ENCODE measurements at regions not wholly inside any gene's neighbourhood (a gene's known extent, or its start where the extent isn't known, plus 50 kb on each side); places are given as distances from the start of the nearest gene placed in this dataset.

DNA sequence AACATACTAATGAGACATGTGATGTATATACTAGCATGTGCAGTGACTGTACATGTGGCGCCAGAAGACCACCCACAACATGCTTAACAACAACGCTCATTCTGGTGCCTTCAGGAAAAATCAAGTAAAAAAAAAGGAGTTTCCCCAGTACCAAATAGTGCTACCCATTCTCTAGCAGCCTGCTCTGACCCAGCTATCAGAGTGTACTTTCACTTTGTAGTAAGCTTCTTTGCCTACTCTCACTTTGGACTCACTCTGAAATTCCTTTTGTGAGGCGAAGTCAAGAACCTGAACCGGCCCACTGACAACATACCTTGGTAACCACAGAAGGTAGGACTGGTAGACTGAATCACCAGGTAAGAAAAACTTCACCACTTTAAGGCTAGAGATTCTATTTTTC, 1100.0 kb downstream of the GRIK2 start:
- no peak for DNase-seq

GRCh38 chr6:102488729-102489128, 1095.2 kb downstream of the GRIK2 start:
- DNase-seq = no peak

DNA sequence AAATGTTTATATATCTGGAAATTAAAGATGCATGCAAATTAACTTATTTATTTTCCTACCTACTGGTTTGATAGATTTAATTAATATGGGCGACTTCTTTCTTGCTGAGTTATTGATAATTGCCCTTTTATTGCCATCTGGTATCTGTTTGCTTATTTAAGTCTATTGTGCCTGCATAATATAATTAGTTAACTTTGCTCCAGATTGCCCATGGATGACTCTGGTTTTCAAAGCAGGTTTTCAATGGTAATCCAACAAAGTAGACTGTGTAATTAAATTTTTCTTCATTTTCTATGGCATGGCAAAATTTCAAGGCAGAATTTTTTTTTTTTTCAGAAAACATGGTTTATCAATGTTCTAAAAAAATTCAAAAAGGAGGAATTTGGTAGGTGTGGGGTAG, 1092.0 kb downstream of the GRIK2 start:
- DNase-seq = no peak

GRCh38 chr6:102474041-102474807, 1080.7 kb downstream of the GRIK2 start:
- DNase-seq = no peak

DNA sequence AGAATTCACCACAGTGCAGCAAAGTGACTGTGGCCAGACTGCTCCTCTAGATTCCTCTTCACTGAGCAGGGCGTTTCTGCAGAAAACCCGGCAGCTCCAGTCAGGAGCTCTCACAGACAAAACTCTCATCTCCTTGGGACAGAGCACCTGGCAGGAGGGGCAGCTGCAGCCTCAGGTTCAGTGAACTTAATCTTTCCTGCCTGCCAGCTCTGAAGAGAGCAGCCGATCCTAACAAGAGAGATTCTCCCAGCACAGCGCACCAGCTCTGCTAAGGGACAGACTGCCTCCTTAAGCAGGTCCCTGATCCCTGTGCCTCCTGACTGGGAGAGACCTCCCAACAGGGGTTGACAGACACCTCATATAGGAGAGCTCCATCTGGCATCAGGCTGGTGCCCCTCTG, 1065.5 kb downstream of the GRIK2 start:
- no peak for DNase-seq

- DNase-seq = no peak
Observed at GRCh38 chr6:102438171-102438570, 1044.7 kb downstream of the GRIK2 start.

DNA sequence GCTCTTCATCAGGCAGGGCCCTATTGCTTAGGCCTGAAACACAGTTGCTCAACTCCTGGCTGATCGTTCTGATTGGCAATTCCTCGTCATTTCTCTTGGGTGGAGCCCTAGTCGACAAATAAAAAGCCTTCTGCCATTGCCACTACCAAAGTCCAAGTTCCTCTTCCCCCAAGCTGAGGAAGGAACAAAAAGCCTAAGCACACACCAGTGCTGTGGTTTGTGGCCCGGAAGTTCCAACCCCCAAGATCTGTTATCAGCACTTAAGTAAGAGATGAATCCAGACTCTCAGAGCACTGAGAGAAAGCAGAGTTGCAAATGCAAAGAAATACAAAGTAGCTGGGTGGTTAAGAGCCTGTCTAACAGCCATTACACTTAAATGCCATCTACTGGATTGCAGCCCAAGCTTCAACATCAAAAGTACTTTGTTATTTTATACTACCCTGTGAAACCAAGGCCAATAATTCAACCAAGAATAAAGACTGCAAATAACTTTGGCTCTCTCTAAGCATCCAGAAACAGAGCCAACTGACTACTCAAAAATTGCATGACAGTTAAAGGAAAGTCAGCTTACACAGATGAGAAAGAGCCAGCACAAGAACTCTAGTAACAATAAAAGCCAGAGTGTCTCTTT, 1024.0 kb downstream of the GRIK2 start:
- no peak for DNase-seq

- no peak for DNase-seq
Observed at GRCh38 chr6:102415891-102416290, 1022.4 kb downstream of the GRIK2 start.

- no peak for DNase-seq
Observed at GRCh38 chr6:102411796-102412195, 1018.3 kb downstream of the GRIK2 start.

GRCh38 chr6:102407886-102408741, 1014.6 kb downstream of the GRIK2 start:
- no peak for DNase-seq

DNA sequence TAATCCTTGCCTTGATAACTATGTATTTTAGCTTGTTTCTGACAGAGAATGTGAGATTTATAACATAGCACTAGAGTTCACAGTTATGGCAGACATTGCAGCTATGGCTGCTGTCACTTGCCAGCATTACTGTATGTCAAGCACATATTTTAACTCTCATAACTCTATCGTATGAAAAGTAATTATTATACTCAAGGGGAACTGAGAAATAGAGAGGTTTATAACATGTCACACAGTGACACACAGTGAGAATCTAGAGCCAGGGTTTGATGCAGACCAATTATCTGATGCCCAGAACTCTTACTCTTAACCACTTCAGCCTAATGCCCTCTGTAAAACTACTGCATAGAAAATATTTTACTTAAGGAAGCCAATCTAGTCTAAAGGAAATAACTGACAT, 1012.4 kb downstream of the GRIK2 start:
- DNase-seq = no peak

DNA sequence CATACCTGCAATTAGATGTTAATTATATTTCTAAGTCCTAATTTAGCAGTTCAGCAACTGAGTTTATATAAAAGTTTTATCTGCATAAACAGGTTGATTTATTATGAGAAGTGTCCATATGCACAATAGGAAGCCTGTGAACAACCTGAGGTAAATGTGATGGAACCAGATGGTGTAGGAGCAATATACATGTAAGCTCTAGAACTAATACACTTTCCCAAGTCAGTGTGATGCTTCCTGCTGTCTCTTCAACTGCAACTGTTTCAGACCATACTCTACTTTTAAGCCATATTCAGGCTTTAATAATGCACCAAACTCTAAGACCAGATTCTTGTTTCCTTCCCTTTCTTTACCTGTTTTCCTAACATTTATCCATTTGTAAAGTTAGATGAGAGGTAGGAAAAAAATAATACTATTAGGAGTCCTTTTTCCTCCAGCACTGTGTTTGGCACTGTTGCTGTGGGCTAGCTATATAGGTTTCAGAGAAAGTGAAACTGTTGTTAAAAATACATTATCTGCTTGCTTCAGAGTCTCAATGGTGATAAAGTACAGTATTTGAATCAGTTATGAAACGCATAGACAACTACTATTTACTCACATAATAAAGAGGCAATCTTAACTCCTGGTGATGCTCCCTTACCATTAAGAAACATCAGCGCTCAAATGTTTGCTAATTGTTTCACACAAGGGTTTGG, 1009.3 kb downstream of the GRIK2 start:
- no peak for DNase-seq

- DNase-seq = no peak
Observed at GRCh38 chr6:102398788-102399390, 1005.4 kb downstream of the GRIK2 start.

DNA sequence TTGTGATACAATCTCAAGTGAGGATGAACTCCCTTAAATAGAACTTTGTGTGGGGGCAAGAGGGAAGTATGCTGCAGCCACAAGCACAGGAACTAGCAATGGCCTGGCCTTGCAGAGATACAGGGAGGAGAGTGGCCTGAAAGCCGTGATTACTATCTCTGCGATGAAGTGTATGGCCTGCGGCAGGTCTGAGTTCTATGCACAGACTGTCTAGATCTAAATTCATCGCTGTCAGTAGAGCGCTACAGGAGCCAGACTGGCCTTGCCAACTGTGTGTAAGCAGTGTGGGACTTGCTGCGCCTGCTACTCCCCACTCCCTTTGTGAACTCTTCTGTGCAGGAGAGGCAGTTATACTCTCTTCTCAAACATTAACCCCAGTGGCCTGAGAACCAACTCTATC, 997.0 kb downstream of the GRIK2 start:
- DNase-seq = no peak

GRCh38 chr6:102389994-102390393, 996.5 kb downstream of the GRIK2 start:
- DNase-seq = no peak

GRCh38 chr6:102387326-102388033, 994.0 kb downstream of the GRIK2 start:
- DNase-seq = no peak

- no peak for DNase-seq
Observed at GRCh38 chr6:102381203-102381602, 987.7 kb downstream of the GRIK2 start.

DNA sequence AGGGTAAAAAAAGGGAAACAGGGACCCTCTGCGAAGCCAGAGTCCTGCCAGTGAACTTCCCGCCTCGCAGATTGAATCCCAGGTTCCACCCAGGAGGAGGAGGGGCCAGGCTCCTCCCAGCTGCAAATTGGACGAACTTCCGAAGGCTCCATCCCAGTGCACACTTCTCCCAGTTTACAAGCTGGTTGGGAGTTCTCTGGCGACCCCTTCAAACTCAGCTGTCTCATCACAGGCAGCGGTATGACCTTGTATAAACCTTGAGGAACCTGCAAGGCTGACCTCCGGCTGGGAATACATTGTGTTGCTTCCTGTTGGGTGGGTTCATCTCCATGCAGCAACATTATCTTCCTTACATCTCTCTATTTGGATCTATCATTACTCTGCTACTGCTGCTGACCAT, 962.7 kb downstream of the GRIK2 start:
- DNase-seq = no peak

GRCh38 chr6:102355578-102355977, 962.1 kb downstream of the GRIK2 start:
- DNase-seq = no peak

DNA sequence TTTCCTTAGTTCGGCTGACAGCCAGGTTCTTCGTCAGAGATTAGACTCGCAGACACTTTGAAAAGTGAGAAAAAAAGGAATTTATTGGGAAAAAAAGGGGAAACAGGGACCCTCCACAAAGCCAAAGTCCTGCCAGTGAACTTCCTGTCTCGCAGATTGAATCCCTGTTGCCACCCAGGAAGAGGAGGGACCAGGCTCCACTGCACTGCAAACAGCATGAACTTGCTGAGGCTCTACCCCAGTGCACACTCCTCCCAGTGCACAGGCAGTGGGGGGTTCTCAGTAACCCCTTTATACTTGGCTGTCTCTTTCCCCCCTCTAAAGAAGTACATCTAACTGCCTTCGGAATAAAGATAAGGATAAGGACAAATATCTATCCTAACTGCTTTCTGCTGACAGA, 959.0 kb downstream of the GRIK2 start:
- no peak for DNase-seq

GRCh38 chr6:102344769-102345168, 951.3 kb downstream of the GRIK2 start:
- DNase-seq = no peak

DNA sequence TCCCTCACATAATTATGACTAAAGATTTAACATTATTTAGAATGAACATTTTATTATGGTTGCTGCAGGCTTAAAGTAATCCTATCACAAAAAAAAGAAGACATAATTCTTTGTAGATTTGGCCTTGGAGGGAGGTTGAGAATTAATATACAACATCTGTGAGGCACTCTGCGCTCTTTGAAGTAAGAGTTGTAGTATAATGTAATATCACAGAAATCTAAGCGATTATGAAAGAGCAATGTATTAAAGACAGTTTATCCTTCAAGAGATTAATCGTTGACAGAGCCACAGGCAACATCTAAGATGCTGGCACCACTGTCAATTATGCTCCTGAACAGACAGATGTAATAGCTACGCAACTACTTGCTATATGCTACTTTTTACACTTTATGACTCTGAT, 946.8 kb downstream of the GRIK2 start:
- no peak for DNase-seq

All from NCI-H146 (cell line).